ENCODE measurements at regions not wholly inside any gene's neighbourhood (a gene's known extent, or its start where the extent isn't known, plus 50 kb on each side); places are given as distances from the start of the nearest gene placed in this dataset.

DNA sequence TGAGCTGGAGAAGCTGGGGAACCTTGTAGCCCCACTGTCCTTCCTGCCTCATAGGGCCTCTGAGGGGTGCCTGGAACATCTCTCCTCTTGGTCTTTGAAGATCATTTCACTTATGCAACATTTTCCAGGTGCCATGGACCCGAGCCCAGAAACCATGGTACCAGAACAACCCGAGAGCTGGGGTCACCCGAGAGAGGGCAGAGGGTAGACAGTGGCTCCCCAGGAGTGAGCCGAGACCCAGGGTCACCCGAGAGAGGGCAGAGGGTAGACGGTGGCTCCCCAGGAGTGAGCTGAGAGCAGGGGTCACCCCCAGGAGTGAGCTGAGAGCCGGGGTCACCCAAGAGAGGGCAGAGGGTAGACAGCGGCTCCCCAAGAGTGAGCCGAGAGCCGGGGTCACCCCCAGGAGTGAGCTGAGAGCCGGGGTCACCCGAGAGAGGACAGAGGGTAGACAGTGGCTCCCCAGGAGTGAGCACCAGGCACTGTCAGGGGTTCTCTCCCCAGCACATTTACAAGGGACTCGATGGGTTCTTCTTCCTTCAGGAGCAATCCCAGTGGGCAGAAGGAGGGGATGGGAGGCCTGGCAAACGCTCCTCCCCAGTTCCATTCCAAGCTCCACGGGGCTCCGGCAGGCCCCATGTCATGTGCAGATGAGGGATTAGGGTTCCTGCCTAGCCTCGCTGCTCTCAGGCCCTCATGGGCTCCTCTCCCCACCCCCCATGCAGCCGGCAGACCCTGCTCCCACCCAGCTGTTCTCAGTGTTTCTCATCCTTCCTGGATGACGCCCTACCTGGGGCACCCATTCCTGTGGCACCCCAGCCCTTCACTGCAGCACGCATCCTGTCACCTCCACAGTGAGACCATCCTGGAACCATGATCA, 163.5 kb downstream of the RTP5 start:
- TF ChIP-seq, protein P1, sequence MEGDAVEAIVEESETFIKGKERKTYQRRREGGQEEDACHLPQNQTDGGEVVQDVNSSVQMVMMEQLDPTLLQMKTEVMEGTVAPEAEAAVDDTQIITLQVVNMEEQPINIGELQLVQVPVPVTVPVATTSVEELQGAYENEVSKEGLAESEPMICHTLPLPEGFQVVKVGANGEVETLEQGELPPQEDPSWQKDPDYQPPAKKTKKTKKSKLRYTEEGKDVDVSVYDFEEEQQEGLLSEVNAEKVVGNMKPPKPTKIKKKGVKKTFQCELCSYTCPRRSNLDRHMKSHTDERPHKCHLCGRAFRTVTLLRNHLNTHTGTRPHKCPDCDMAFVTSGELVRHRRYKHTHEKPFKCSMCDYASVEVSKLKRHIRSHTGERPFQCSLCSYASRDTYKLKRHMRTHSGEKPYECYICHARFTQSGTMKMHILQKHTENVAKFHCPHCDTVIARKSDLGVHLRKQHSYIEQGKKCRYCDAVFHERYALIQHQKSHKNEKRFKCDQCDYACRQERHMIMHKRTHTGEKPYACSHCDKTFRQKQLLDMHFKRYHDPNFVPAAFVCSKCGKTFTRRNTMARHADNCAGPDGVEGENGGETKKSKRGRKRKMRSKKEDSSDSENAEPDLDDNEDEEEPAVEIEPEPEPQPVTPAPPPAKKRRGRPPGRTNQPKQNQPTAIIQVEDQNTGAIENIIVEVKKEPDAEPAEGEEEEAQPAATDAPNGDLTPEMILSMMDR (IDR thresholded peaks at IDR 0.05; ENCODE audit: insufficient read depth, low read length, poor library complexity, severe bottlenecking), result no peak
- no peak for TF ChIP-seq EZH2phosphoT487 (conservative IDR thresholded peaks at IDR 0.05; ENCODE audit: low read length)

Measured in SU-DHL-6 (cell line).